ENCODE measurements at regions not wholly inside any gene's neighbourhood (a gene's known extent, or its start where the extent isn't known, plus 50 kb on each side); places are given as distances from the start of the nearest gene placed in this dataset.

- 4% methylated on average over 3 of the region's 3 CpGs for WGBS (ENCODE audit: insufficient coverage, low coverage, missing lambda C conversion rate)
- H3K27ac ChIP-seq (ENCODE audit: extremely low read depth, low read depth, low read length) = no peak overlapping the region
- no TSS peak for BruUV-seq (replicated peaks)
- ChIA-PET POLR2A (no interaction called here), CTCF (ENCODE audit: low intra/inter-chr PET ratio) (no interaction called here)
- H3K4me1 ChIP-seq (replicated peaks in 1 of 2; ENCODE audit: control insufficient read depth in 2 of 2, insufficient read depth in 2 of 2, low read length in 2 of 2) = no peaks in the 10 kb centered on the region
- intact Hi-C loops (cut with micrococcal nuclease) = no loop called here
- no peak overlapping the region for H3K4me2 ChIP-seq (ENCODE audit: insufficient read depth, low read length)
- H3K9me3 ChIP-seq (replicated peaks; ENCODE audit: control insufficient read depth, insufficient read depth, low read depth, low read length) = no peaks in the 10 kb centered on the region
- no peak for DNase-seq (ENCODE audit: extremely low read depth in 1 of 4, low spot score in 3 of 4)
- H3K27me3 ChIP-seq (ENCODE audit: control insufficient read depth in 2 of 2, insufficient read depth in 2 of 2, low read length in 2 of 2) = no peaks in the 10 kb centered on the region
- TF ChIP-seq TAF9B (IDR thresholded peaks at IDR 0.05; ENCODE audit: partially characterized antibody) (no peak), C11orf30 (IDR thresholded peaks at IDR 0.05; ENCODE audit: low read depth) (no peak), MCM7 (IDR thresholded peaks at IDR 0.05) (no peak), MITF (IDR thresholded peaks at IDR 0.05) (no peak), ZNF77 (CRISPR knock-in tag; IDR thresholded peaks at IDR 0.05) (no peak), YBX1 (IDR thresholded peaks at IDR 0.05) (no peak), MAFG (tag; conservative IDR thresholded peaks at IDR 0.05) (no peak), POLR2A (conservative IDR thresholded peaks at IDR 0.05) (no peak), ZNF764 (CRISPR knock-in tag; IDR thresholded peaks at IDR 0.05; ENCODE audit: low read depth) (no peak), PTTG1 (tag; IDR thresholded peaks at IDR 0.05; ENCODE audit: low read depth) (no peak), CLOCK (CRISPR knock-in tag; IDR thresholded peaks at IDR 0.05; ENCODE audit: borderline replicate concordance) (no peak), ZNF324 (CRISPR knock-in tag; IDR thresholded peaks at IDR 0.05) (no peak), FOXA3 (CRISPR knock-in tag; conservative IDR thresholded peaks at IDR 0.05 in 1 of 2, IDR thresholded peaks at IDR 0.05 in 1 of 2) (no peak), SMARCC2 (IDR thresholded peaks at IDR 0.05; ENCODE audit: low read depth) (no peak), GABPB1 (CRISPR knock-in tag; IDR thresholded peaks at IDR 0.05) (no peak), CHCHD3 (CRISPR knock-in tag; IDR thresholded peaks at IDR 0.05) (no peak)
- TF ChIP-seq, protein P1, sequence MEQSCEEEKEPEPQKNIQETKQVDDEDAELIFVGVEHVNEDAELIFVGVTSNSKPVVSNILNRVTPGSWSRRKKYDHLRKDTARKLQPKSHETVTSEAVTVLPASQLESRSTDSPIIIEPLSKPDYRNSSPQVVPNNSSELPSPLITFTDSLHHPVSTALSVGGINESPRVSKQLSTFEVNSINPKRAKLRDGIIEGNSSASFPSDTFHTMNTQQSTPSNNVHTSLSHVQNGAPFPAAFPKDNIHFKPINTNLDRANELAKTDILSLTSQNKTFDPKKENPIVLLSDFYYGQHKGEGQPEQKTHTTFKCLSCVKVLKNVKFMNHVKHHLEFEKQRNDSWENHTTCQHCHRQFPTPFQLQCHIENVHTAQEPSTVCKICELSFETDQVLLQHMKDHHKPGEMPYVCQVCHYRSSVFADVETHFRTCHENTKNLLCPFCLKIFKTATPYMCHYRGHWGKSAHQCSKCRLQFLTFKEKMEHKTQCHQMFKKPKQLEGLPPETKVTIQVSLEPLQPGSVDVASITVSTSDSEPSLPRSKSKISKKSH (CRISPR knock-in tag; IDR thresholded peaks at IDR 0.05) = no peak
- TF ChIP-seq, protein P2, sequence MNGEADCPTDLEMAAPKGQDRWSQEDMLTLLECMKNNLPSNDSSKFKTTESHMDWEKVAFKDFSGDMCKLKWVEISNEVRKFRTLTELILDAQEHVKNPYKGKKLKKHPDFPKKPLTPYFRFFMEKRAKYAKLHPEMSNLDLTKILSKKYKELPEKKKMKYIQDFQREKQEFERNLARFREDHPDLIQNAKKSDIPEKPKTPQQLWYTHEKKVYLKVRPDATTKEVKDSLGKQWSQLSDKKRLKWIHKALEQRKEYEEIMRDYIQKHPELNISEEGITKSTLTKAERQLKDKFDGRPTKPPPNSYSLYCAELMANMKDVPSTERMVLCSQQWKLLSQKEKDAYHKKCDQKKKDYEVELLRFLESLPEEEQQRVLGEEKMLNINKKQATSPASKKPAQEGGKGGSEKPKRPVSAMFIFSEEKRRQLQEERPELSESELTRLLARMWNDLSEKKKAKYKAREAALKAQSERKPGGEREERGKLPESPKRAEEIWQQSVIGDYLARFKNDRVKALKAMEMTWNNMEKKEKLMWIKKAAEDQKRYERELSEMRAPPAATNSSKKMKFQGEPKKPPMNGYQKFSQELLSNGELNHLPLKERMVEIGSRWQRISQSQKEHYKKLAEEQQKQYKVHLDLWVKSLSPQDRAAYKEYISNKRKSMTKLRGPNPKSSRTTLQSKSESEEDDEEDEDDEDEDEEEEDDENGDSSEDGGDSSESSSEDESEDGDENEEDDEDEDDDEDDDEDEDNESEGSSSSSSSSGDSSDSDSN (IDR thresholded peaks at IDR 0.05; ENCODE audit: borderline replicate concordance in 1 of 2, low read depth in 2 of 2, low read length in 2 of 2) = no peak
- no peak overlapping the region for H3K4me3 ChIP-seq
- FAIRE-seq = no peak
- H3K36me3 ChIP-seq (ENCODE audit: control insufficient read depth, insufficient read depth, low read length) = no peaks in the 10 kb centered on the region
- no peaks in the 10 kb centered on the region for H4K20me1 ChIP-seq (replicated peaks; ENCODE audit: control insufficient read depth, insufficient read depth, low read length)
- no peaks in the 10 kb centered on the region for H3K9me1 ChIP-seq (ENCODE audit: control insufficient read depth, insufficient read depth, low read length)
- in situ Hi-C loops (cut with MboI) = no loop called here
- no peaks in the 10 kb centered on the region for H3K79me2 ChIP-seq (ENCODE audit: control insufficient read depth, insufficient read depth, low read length)
- H3K9ac ChIP-seq (ENCODE audit: insufficient read depth in 1 of 2, low read depth in 2 of 2, low read length in 2 of 2) = no peak overlapping the region
- no peak overlapping the region for H2AFZ ChIP-seq (ENCODE audit: low read depth, low read length)
- no peak for ATAC-seq
These were observed 171.7 kb downstream of the WNT5A start for GRCh38 chr3:55315396-55315795.
